SU-DHL-6 (cell line): ENCODE measurements at regions not wholly inside any gene's neighbourhood (a gene's known extent, or its start where the extent isn't known, plus 50 kb on each side); places are given as distances from the start of the nearest gene placed in this dataset.

Source experiments
- EZH2phosphoT487 ChIP-seq: fragments of 200-600 bp; sonication (generic), shearing (Covaris generic); conservative IDR thresholded peaks from 2 replicates; pipeline ENCODE4 v1.6.1; 2018; ENCODE audit warnings: mild to moderate bottlenecking, antibody characterized with exemption, low read length, moderate library complexity, mixed read lengths
- TF ChIP-seq, protein P1 (sequence below): fragments of 200-600 bp; sonication (generic); IDR thresholded peaks from one replicate; pipeline ENCODE4 v1.5.1; 2017; ENCODE audit warnings: antibody characterized with exemption, mild to moderate bottlenecking, low read length, moderate library complexity; ENCODE audit not compliant: insufficient read depth, poor library complexity, severe bottlenecking

DNA sequence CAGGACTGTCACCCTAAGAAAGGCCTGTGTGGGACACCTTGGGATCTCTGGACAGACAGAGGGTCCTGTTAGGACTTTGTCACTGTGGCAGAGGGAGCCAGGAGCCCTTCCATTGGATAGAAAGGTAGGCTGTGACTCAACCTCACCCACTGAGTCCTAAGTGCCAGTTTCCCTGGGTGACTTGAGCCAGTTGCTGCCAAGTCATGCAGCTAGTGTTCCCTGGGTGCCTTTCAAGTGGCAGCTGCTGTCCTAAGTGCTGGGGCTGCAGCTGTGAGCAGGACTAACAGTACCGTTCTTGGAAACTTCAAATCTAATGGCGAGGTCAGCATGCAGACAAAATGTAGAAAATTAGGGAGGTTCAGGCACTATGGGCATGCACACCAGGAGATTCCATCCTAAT is 393.7 kb downstream of the TMEM135 start:
- TF ChIP-seq EZH2phosphoT487 = no peak
- TF ChIP-seq, protein P1, sequence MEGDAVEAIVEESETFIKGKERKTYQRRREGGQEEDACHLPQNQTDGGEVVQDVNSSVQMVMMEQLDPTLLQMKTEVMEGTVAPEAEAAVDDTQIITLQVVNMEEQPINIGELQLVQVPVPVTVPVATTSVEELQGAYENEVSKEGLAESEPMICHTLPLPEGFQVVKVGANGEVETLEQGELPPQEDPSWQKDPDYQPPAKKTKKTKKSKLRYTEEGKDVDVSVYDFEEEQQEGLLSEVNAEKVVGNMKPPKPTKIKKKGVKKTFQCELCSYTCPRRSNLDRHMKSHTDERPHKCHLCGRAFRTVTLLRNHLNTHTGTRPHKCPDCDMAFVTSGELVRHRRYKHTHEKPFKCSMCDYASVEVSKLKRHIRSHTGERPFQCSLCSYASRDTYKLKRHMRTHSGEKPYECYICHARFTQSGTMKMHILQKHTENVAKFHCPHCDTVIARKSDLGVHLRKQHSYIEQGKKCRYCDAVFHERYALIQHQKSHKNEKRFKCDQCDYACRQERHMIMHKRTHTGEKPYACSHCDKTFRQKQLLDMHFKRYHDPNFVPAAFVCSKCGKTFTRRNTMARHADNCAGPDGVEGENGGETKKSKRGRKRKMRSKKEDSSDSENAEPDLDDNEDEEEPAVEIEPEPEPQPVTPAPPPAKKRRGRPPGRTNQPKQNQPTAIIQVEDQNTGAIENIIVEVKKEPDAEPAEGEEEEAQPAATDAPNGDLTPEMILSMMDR = no peak
